Hepatocyte (in vitro differentiated cells): ENCODE measurements at regions not wholly inside any gene's neighbourhood (a gene's known extent, or its start where the extent isn't known, plus 50 kb on each side); places are given as distances from the start of the nearest gene placed in this dataset.

Source experiments
- DNase-seq: peaks from one replicate; pipeline ENCODE4 v3.0.0-alpha.2; 2016; ENCODE audit warnings: low spot score
- H2AFZ ChIP-seq: fragments of 200-600 bp; sonication (generic); 2 replicates; pipeline ENCODE4 v1.6.0; 2016; ENCODE audit warnings: antibody characterized with exemption, mild to moderate bottlenecking
- H3K27ac ChIP-seq: fragments of 200-600 bp; sonication (generic); 2 replicates; pipeline ENCODE4 v1.5.1; 2016; ENCODE audit warnings: mild to moderate bottlenecking
- H3K27me3 ChIP-seq: fragments of 200-600 bp; sonication (generic); 2 replicates; pipeline ENCODE4 v1.6.1; 2016
- H3K36me3 ChIP-seq: fragments of 200-600 bp; sonication (generic); replicated peaks from 2 replicates; pipeline ENCODE4 v1.5.1; 2016; ENCODE audit warnings: low read depth; ENCODE audit not compliant: insufficient read depth
- H3K4me1 ChIP-seq: fragments of 200-600 bp; sonication (generic); 2 replicates; pipeline ENCODE4 v1.5.1; 2016; ENCODE audit warnings: mild to moderate bottlenecking, moderate library complexity; ENCODE audit not compliant: insufficient read depth
- H3K4me2 ChIP-seq: fragments of 200-600 bp; sonication (generic); 2 replicates; pipeline ENCODE4 v1.6.0; 2016
- H3K4me3 ChIP-seq: fragments of 200-600 bp; sonication (generic); 2 replicates; pipeline ENCODE4 v1.5.1; 2016; ENCODE audit warnings: mild to moderate bottlenecking
- H3K79me2 ChIP-seq: fragments of 200-600 bp; sonication (generic); 2 replicates; pipeline ENCODE4 v1.6.0; 2017; ENCODE audit warnings: mild to moderate bottlenecking
- H3K9me2 ChIP-seq: fragments of 200-600 bp; sonication (generic); replicated peaks from 2 replicates; pipeline ENCODE4 v1.6.0; 2017; ENCODE audit warnings: mild to moderate bottlenecking; ENCODE audit not compliant: insufficient read depth
- H3K9me3 ChIP-seq: fragments of 200-600 bp; sonication (generic); 2 replicates; pipeline ENCODE4 v1.5.1; 2016; ENCODE audit warnings: low read depth, mild to moderate bottlenecking
- H4K20me1 ChIP-seq: fragments of 200-600 bp; sonication (generic); 2 replicates; pipeline ENCODE4 v1.6.0; 2016; ENCODE audit warnings: mild to moderate bottlenecking; ENCODE audit not compliant: insufficient read depth, poor library complexity, severe bottlenecking
- CTCF ChIP-seq: fragments of 200-600 bp; sonication (generic); IDR thresholded peaks from 2 replicates; pipeline ENCODE4 v1.5.1; 2016; ENCODE audit warnings: antibody characterized with exemption, mild to moderate bottlenecking; ENCODE audit not compliant: poor library complexity
- EZH2 ChIP-seq: fragments of 200-600 bp; sonication (generic); IDR thresholded peaks from 2 replicates; pipeline ENCODE4 v1.6.1; 2016; ENCODE audit warnings: antibody characterized with exemption, mild to moderate bottlenecking, borderline replicate concordance
- EZH2phosphoT487 ChIP-seq: fragments of 200-600 bp; sonication (generic); IDR thresholded peaks from one replicate; pipeline ENCODE4 v1.6.1; 2018; ENCODE audit warnings: antibody characterized with exemption, mild to moderate bottlenecking, low read depth, moderate library complexity; ENCODE audit not compliant: unreplicated experiment, severe bottlenecking
- WGBS: methylation state at CpG from one replicate; pipeline ENCODE4 v1.1.6; 2016; ENCODE audit warnings: low lambda C conversion rate; ENCODE audit errors: missing lambda C conversion rate; 5-methylcytosine and 5-hydroxymethylcytosine counted together

- H3K9me2 ChIP-seq: no peaks in the 10 kb centered on the region
- H3K27me3 ChIP-seq: no peaks in the 10 kb centered on the region
- no peak for DNase-seq
- 77% methylated on average over 4 of the region's 4 CpGs for WGBS
- H3K27ac ChIP-seq: no peak overlapping the region
- no peak for TF ChIP-seq EZH2
- no peak for TF ChIP-seq EZH2phosphoT487
- no peak for TF ChIP-seq CTCF
- H3K9me3 ChIP-seq: no peaks in the 10 kb centered on the region
- no peaks in the 10 kb centered on the region for H3K79me2 ChIP-seq
- H3K4me2 ChIP-seq: no peak overlapping the region
- no peaks in the 10 kb centered on the region for H3K36me3 ChIP-seq
- no peak overlapping the region for H2AFZ ChIP-seq
- no peaks in the 10 kb centered on the region for H3K4me1 ChIP-seq
- no peak overlapping the region for H3K4me3 ChIP-seq
- H4K20me1 ChIP-seq: no peaks in the 10 kb centered on the region
Observed at GRCh38 chrX:95974096-95974470, 710.6 kb upstream of the DIAPH2 start.

- Histone ChIP-seq H3K27me3 (no peaks in the 10 kb centered on the region), H3K4me3 (no peak overlapping the region), H3K9me2 (no peaks in the 10 kb centered on the region), H3K79me2 (no peaks in the 10 kb centered on the region), H3K4me1 (no peaks in the 10 kb centered on the region), H4K20me1 (no peaks in the 10 kb centered on the region), H3K9me3 (no peaks in the 10 kb centered on the region), H2AFZ (no peak overlapping the region), H3K4me2 (no peak overlapping the region), H3K36me3 (no peaks in the 10 kb centered on the region), H3K27ac (no peak overlapping the region)
- DNase-seq: no peak
- 77% methylated on average over 5 of the region's 5 CpGs for WGBS
- TF ChIP-seq CTCF (no peak), EZH2 (no peak), EZH2phosphoT487 (no peak)
Observed at GRCh38 chrX:95974890-95975289, 709.8 kb upstream of the DIAPH2 start.

- H3K79me2 ChIP-seq: no peaks in the 10 kb centered on the region
- no peak for TF ChIP-seq CTCF
- no peak for TF ChIP-seq EZH2
- no peak for TF ChIP-seq EZH2phosphoT487
- no peak for DNase-seq
- no peak overlapping the region for H2AFZ ChIP-seq
- 78% methylated on average over 3 of the region's 3 CpGs for WGBS
- H3K9me2 ChIP-seq: no peaks in the 10 kb centered on the region
- H3K4me1 ChIP-seq: no peaks in the 10 kb centered on the region
- H3K36me3 ChIP-seq: no peaks in the 10 kb centered on the region
- H4K20me1 ChIP-seq: no peaks in the 10 kb centered on the region
- H3K4me3 ChIP-seq: no peak overlapping the region
- H3K27me3 ChIP-seq: no peaks in the 10 kb centered on the region
- no peak overlapping the region for H3K4me2 ChIP-seq
- H3K27ac ChIP-seq: no peak overlapping the region
- H3K9me3 ChIP-seq: no peaks in the 10 kb centered on the region
Observed at GRCh38 chrX:95995583-95995982, 689.1 kb upstream of the DIAPH2 start.

GRCh38 chrX:95996294-95996693, 688.3 kb upstream of the DIAPH2 start:
- H3K9me2 ChIP-seq: no peaks in the 10 kb centered on the region
- TF ChIP-seq EZH2phosphoT487 (no peak), EZH2 (no peak), CTCF (no peak)
- no peaks in the 10 kb centered on the region for H3K9me3 ChIP-seq
- DNase-seq: no peak
- no peaks in the 10 kb centered on the region for H3K36me3 ChIP-seq
- no peak overlapping the region for H3K4me2 ChIP-seq
- H3K4me1 ChIP-seq: no peaks in the 10 kb centered on the region
- no peak overlapping the region for H3K27ac ChIP-seq
- 58% methylated on average over 1 of the region's 1 CpG for WGBS
- no peaks in the 10 kb centered on the region for H3K79me2 ChIP-seq
- no peak overlapping the region for H3K4me3 ChIP-seq
- no peaks in the 10 kb centered on the region for H4K20me1 ChIP-seq
- no peaks in the 10 kb centered on the region for H3K27me3 ChIP-seq
- H2AFZ ChIP-seq: no peak overlapping the region
